ENCODE measurements at regions not wholly inside any gene's neighbourhood (a gene's known extent, or its start where the extent isn't known, plus 50 kb on each side); places are given as distances from the start of the nearest gene placed in this dataset.

DNA sequence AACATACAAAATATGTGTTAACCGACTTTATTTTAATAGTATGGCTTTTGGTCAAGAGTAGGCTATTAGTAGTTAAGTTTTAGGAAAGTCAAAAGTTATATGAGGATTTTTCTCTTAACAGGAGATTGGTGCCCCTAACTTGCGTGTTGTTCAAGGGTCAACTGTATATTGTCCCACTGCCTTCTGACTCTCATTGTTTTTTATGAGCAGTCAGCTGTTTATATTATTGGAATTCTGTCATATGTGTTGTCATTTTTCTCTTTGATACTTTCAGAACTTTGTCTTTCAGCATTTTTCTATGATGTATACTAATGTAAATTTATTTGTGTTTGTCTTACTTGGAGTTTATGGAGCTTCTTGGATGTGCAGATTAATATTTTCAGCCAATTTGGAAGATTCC, 142.1 kb upstream of the CMC1 start:
- TF ChIP-seq CTCF (IDR thresholded peaks at IDR 0.05) (no peak), POLR2AphosphoS5 (IDR thresholded peaks at IDR 0.05) (no peak)
